Loucy (cell line): ENCODE measurements at regions not wholly inside any gene's neighbourhood (a gene's known extent, or its start where the extent isn't known, plus 50 kb on each side); places are given as distances from the start of the nearest gene placed in this dataset.

ENCODE experiments used
- CTCF ChIP-seq: fragments of 200-600 bp; sonication (generic); conservative IDR thresholded peaks from 2 replicates; pipeline ENCODE4 v1.5.1; 2014; ENCODE audit warnings: mild to moderate bottlenecking, antibody characterized with exemption, low read length
- EZH2phosphoT487 ChIP-seq: fragments of 200-600 bp; IDR thresholded peaks from 2 replicates; pipeline ENCODE4 v1.6.1; 2018; ENCODE audit warnings: antibody characterized with exemption, mild to moderate bottlenecking, moderate library complexity, borderline replicate concordance

GRCh38 chr5:97591781-97592180 lies 408.7 kb upstream of the RIOK2 start:
- no peak for TF ChIP-seq CTCF
- TF ChIP-seq EZH2phosphoT487 = no peak
